AG04450 (cell line): ENCODE measurements at regions not wholly inside any gene's neighbourhood (a gene's known extent, or its start where the extent isn't known, plus 50 kb on each side); places are given as distances from the start of the nearest gene placed in this dataset.

Experiments used
- CTCF ChIA-PET: fragments of 300-600, 350-600 bp; formaldehyde crosslinking; extraction: SDS; loops from one replicate; lab custom pipeline; 2022; ENCODE audit warnings: antibody characterized with exemption, inconsistent platforms; lab: Charles Lee
- POLR2A ChIA-PET: fragments of 350-600 bp; formaldehyde crosslinking; extraction: SDS; loops from one replicate; lab custom pipeline; 2021; ENCODE audit warnings: antibody characterized with exemption, inconsistent platforms; lab: Yijun Ruan, JAX
- DNase-seq: peaks from one replicate; pipeline ENCODE4 v3.0.0-alpha.2; 2011; ENCODE audit warnings: low read depth, low spot score
- H3K27ac ChIP-seq: one replicate; pipeline ENCODE4 v1.5.1; 2012; ENCODE audit warnings: low read depth, low read length, control low read depth
- H3K27me3 ChIP-seq: one replicate; pipeline ENCODE4 v1.6.0; 2012; ENCODE audit warnings: low read length; ENCODE audit not compliant: control insufficient read depth, insufficient read depth
- H3K4me3 ChIP-seq: 2 replicates; pipeline ENCODE4 v1.5.1; 2011; ENCODE audit warnings: mild to moderate bottlenecking, low read depth, low read length, control low read depth
- H3K9me3 ChIP-seq: 2 replicates; pipeline ENCODE4 v1.5.1; 2012; ENCODE audit warnings: low read length; ENCODE audit not compliant: control insufficient read depth, insufficient read depth
- CTCF ChIP-seq: IDR thresholded peaks from 2 replicates; pipeline ENCODE4 v1.5.1; 2011; ENCODE audit warnings: low read depth, low read length, control low read depth, inconsistent platforms

- no peak overlapping the region for H3K4me3 ChIP-seq
- DNase-seq: no peak
- ChIA-PET CTCF (no interaction called here), POLR2A (no interaction called here)
- peaks cover 3% of the 10 kb centered on the region for H3K27me3 ChIP-seq
- no peak overlapping the region for H3K27ac ChIP-seq
- no peak for TF ChIP-seq CTCF
- no peaks in the 10 kb centered on the region for H3K9me3 ChIP-seq
Observed at GRCh38 chr10:6692856-6693255, 112.8 kb upstream of the PRKCQ start.

GRCh38 chr10:6692103-6692502 lies 112.0 kb upstream of the PRKCQ start:
- POLR2A ChIA-PET: no interaction called here
- Histone ChIP-seq H3K27ac (no peak overlapping the region), H3K27me3 (peaks cover 7% of the 10 kb centered on the region), H3K4me3 (no peak overlapping the region), H3K9me3 (no peaks in the 10 kb centered on the region)
- DNase-seq: no peak
- TF ChIP-seq CTCF: no peak
- CTCF ChIA-PET: no interaction called here

- POLR2A ChIA-PET: no interaction called here
- Histone ChIP-seq H3K9me3 (no peaks in the 10 kb centered on the region), H3K27ac (no peak overlapping the region), H3K4me3 (no peak overlapping the region), H3K27me3 (peaks cover 7% of the 10 kb centered on the region)
- no peak for DNase-seq
- CTCF ChIA-PET: interaction anchor here (2.3 kb wide), 1 partner anchor 11 kb away, joined by 9 read pairs; no protein-coding TSS in a partner anchor
- no peak for TF ChIP-seq CTCF
Observed at GRCh38 chr10:6689036-6689435, 109.0 kb upstream of the PRKCQ start.

GRCh38 chr10:6680735-6681134 lies 100.7 kb upstream of the PRKCQ start:
- Histone ChIP-seq H3K4me3 (no peak overlapping the region), H3K27me3 (peaks cover 3% of the 10 kb centered on the region), H3K27ac (no peak overlapping the region), H3K9me3 (no peaks in the 10 kb centered on the region)
- no peak for DNase-seq
- CTCF ChIA-PET: no interaction called here
- POLR2A ChIA-PET: no interaction called here
- no peak for TF ChIP-seq CTCF

- Histone ChIP-seq H3K27me3 (peaks cover 6% of the 10 kb centered on the region), H3K27ac (no peak overlapping the region), H3K9me3 (no peaks in the 10 kb centered on the region), H3K4me3 (no peak overlapping the region)
- no peak for DNase-seq
- ChIA-PET CTCF (interaction anchor here (0.6 to 2.6 kb wide), 20 partner anchors 8 to 738 kb away, joined by 3 to 13 read pairs (median 5); no protein-coding TSS in a partner anchor), POLR2A (no interaction called here)
- no peak for TF ChIP-seq CTCF
Observed at GRCh38 chr10:6678956-6679355, 98.9 kb upstream of the PRKCQ start.
